H1 (cell line): ENCODE measurements at regions not wholly inside any gene's neighbourhood (a gene's known extent, or its start where the extent isn't known, plus 50 kb on each side); places are given as distances from the start of the nearest gene placed in this dataset.

ENCODE experiments used
- JUND ChIP-seq: IDR thresholded peaks from 2 replicates; pipeline ENCODE4 v1.6.1; 2011; ENCODE audit warnings: mild to moderate bottlenecking, improper control_type of control experiment, low read length
- TAF1 ChIP-seq: IDR thresholded peaks from 2 replicates; pipeline ENCODE4 v1.6.1; 2011; ENCODE audit warnings: mild to moderate bottlenecking, low read depth, low read length
- TCF12 ChIP-seq: IDR thresholded peaks from 2 replicates; pipeline ENCODE4 v1.6.1; 2011; ENCODE audit warnings: low read depth, mild to moderate bottlenecking, low read length
- TF ChIP-seq, protein P1 (sequence below), 3 experiments: IDR thresholded peaks; 1 replicate in 2 of 3; 2 replicates in 1 of 3; pipeline versions ENCODE4 v1.5.1 to v1.6.1; 2011; ENCODE audit warnings: low read length in 3 of 3, mild to moderate bottlenecking in 3 of 3, inconsistent platforms in 2 of 3, low read depth in 1 of 3, moderate library complexity in 1 of 3; ENCODE audit not compliant: insufficient read depth in 1 of 3; ENCODE audit errors: control extremely low read depth in 1 of 3

GRCh38 chr13:47213047-47213446, 316.2 kb upstream of the HTR2A start:
- TF ChIP-seq, protein P1, sequence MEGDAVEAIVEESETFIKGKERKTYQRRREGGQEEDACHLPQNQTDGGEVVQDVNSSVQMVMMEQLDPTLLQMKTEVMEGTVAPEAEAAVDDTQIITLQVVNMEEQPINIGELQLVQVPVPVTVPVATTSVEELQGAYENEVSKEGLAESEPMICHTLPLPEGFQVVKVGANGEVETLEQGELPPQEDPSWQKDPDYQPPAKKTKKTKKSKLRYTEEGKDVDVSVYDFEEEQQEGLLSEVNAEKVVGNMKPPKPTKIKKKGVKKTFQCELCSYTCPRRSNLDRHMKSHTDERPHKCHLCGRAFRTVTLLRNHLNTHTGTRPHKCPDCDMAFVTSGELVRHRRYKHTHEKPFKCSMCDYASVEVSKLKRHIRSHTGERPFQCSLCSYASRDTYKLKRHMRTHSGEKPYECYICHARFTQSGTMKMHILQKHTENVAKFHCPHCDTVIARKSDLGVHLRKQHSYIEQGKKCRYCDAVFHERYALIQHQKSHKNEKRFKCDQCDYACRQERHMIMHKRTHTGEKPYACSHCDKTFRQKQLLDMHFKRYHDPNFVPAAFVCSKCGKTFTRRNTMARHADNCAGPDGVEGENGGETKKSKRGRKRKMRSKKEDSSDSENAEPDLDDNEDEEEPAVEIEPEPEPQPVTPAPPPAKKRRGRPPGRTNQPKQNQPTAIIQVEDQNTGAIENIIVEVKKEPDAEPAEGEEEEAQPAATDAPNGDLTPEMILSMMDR (IDR thresholded peaks at IDR 0.05; ENCODE audit: control extremely low read depth in 1 of 3, insufficient read depth in 1 of 3, low read depth in 1 of 3, low read length in 3 of 3) = no peak
- TF ChIP-seq JUND (no peak), TAF1 (no peak), TCF12 (no peak)
